GM19467 (cell line): ENCODE measurements at regions not wholly inside any gene's neighbourhood (a gene's known extent, or its start where the extent isn't known, plus 50 kb on each side); places are given as distances from the start of the nearest gene placed in this dataset.

Source experiments
- ATAC-seq: cut with Tn5 transposase; IDR thresholded peaks from one replicate; pipeline ENCODE4 v1.9.1; 2021; ENCODE audit warnings: mild to moderate bottlenecking, moderate library complexity; ENCODE audit not compliant: unreplicated experiment

- peak; percentile 36 for ATAC-seq
Measured at GRCh38 chr9:111985315-111985714, 88.7 kb downstream of the UGCG start.

GRCh38 chr9:111986035-111986556 is 89.5 kb downstream of the UGCG start:
- ATAC-seq = no peak
